Body of pancreas (tissue), 4 donors: ENCODE measurements at regions not wholly inside any gene's neighbourhood (a gene's known extent, or its start where the extent isn't known, plus 50 kb on each side); places are given as distances from the start of the nearest gene placed in this dataset.
A peak's percentile ranks its signal among the peaks of the same experiment; 100 is the strongest.

Experiments used
- ATAC-seq: fragments of 150-250 bp; one replicate; pipeline ENCODE4 v1.9.1; 2016
- DNase-seq, 4 donors: peaks; one replicate each; pipeline ENCODE4 v3.0.0-alpha.2; 2019
- H3K27ac ChIP-seq, 4 donors: fragments of 200-600 bp; sonication (generic); 1 replicate in 3 of 4; 2 replicates in 1 of 4; pipeline versions ENCODE4 v1.5.1 to v1.6.1; 2016 to 2019; ENCODE audit warnings: mild to moderate bottlenecking in 1 of 4, mixed read lengths in 1 of 4, moderate library complexity in 1 of 4
- H3K27me3 ChIP-seq, 2 donors: fragments of 200-600 bp; sonication (generic); one replicate each; pipeline ENCODE4 v1.6.0; 2016; ENCODE audit warnings: mild to moderate bottlenecking in 1 of 2
- H3K36me3 ChIP-seq, 2 donors: fragments of 200-600 bp; sonication (generic); replicated peaks in 1 of 2; 2 replicates each; pipeline ENCODE4 v1.5.1; 2016; ENCODE audit warnings: low read depth in 2 of 2; ENCODE audit not compliant: insufficient read depth in 1 of 2
- H3K4me1 ChIP-seq: fragments of 200-600 bp; sonication (generic); one replicate; pipeline ENCODE4 v1.6.0; 2016
- H3K4me3 ChIP-seq, 2 donors: fragments of 200-600 bp; sonication (generic); 1 replicate in 1 of 2; 2 replicates in 1 of 2; pipeline ENCODE4 v1.5.1; 2016 to 2019
- H3K9me3 ChIP-seq, 3 donors: fragments of 200-600 bp; sonication (generic); 1 replicate in 2 of 3; 2 replicates in 1 of 3; pipeline ENCODE4 v1.5.1; 2016
- CTCF ChIP-seq, 7 experiments: fragments of 450-650 bp in 4 of 7; fragments of 200-600 bp in 3 of 7; sonication (generic) in 3 of 7; IDR thresholded peaks; one replicate each; pipeline ENCODE4 v1.5.1; 2016 to 2019; ENCODE audit warnings: antibody characterized with exemption in 7 of 7
- POLR2A ChIP-seq, 3 donors: fragments of 450-650 bp; IDR thresholded peaks; one replicate each; pipeline ENCODE4 v1.6.1; 2016; ENCODE audit warnings: antibody characterized with exemption in 3 of 3, mild to moderate bottlenecking in 2 of 3
- WGBS, 2 donors: methylation state at CpG; one replicate each; pipeline ENCODE4 v1.1.5; 2017; 5-methylcytosine and 5-hydroxymethylcytosine counted together
- intact Hi-C: fragments of 100-400 bp; cut with DNase I; formaldehyde crosslinking; loops from one replicate; pipeline ENCODE4 v1.15.1; 2023

- TF ChIP-seq CTCF (IDR thresholded peaks at IDR 0.05) (no peak), POLR2A (IDR thresholded peaks at IDR 0.05) (no peak)
- intact Hi-C loops = no loop called here
- no peaks in the 10 kb centered on the region for H3K4me1 ChIP-seq
- no peaks in the 10 kb centered on the region for H3K27me3 ChIP-seq
- H3K4me3 ChIP-seq = no peak overlapping the region
- H3K27ac ChIP-seq = no peak overlapping the region
- no peaks in the 10 kb centered on the region for H3K36me3 ChIP-seq
- no peaks in the 10 kb centered on the region for H3K9me3 ChIP-seq
- DNase-seq (no peak), ATAC-seq (no peak)
- WGBS, 2 donors = 47 to 67% methylated on average over 4 of the region's 4 CpGs
Measured at GRCh38 chr16:54822892-54823291, 107.8 kb upstream of the IRX5 start.

DNA sequence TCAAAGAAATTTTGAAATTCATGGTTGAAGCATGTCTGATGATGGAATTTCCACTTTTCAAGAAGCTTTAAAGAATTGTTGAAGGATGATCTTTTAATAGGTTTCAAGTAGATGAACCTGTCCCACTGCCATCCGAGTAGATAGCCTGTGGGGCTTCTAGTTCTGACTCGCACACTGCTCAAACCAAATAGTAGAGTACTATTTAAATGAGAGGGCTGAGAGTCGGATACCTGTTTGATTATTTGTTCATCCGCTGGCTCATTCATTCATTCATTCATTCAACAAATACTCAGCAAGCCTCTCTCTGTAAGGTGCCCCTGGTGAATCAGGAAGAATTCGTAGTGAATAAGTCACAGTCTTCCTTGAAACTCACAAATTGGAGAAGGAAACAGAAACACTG lies 108.2 kb upstream of the IRX5 start:
- H3K4me1 ChIP-seq = no peaks in the 10 kb centered on the region
- TF ChIP-seq POLR2A (IDR thresholded peaks at IDR 0.05) (no peak), CTCF (IDR thresholded peaks at IDR 0.05) (no peak)
- no peak overlapping the region for H3K27ac ChIP-seq
- ATAC-seq (no peak), DNase-seq (no peak)
- no peaks in the 10 kb centered on the region for H3K9me3 ChIP-seq
- intact Hi-C loops = no loop called here
- H3K27me3 ChIP-seq = no peaks in the 10 kb centered on the region
- WGBS, 2 donors = 61 to 64% methylated on average over 5 of the region's 5 CpGs
- no peaks in the 10 kb centered on the region for H3K36me3 ChIP-seq
- H3K4me3 ChIP-seq = no peak overlapping the region

- H3K9me3 ChIP-seq = no peaks in the 10 kb centered on the region
- WGBS, 2 donors = 58% methylated on average over 2 of the region's 2 CpGs
- intact Hi-C loops = no loop called here
- no peaks in the 10 kb centered on the region for H3K27me3 ChIP-seq
- H3K4me3 ChIP-seq = no peak overlapping the region
- TF ChIP-seq CTCF (IDR thresholded peaks at IDR 0.05) (no peak), POLR2A (IDR thresholded peaks at IDR 0.05) (no peak)
- DNase-seq = no peak
- H3K27ac ChIP-seq = no peak overlapping the region
- ATAC-seq = no peak
- no peaks in the 10 kb centered on the region for H3K4me1 ChIP-seq
- H3K36me3 ChIP-seq = no peaks in the 10 kb centered on the region
Measured at GRCh38 chr16:54821731-54822130, 108.9 kb upstream of the IRX5 start.

- Histone ChIP-seq H3K4me1 (no peaks in the 10 kb centered on the region), H3K27ac (no peak overlapping the region), H3K4me3 (no peak overlapping the region), H3K36me3 (no peaks in the 10 kb centered on the region), H3K27me3 (no peaks in the 10 kb centered on the region), H3K9me3 (no peaks in the 10 kb centered on the region)
- intact Hi-C loops = no loop called here
- ATAC-seq = no peak
- TF ChIP-seq CTCF (IDR thresholded peaks at IDR 0.05) (no peak), POLR2A (IDR thresholded peaks at IDR 0.05) (no peak)
- DNase-seq = no peak
- 48 to 57% methylated on average over 17 of the region's 17 CpGs for WGBS, 2 donors
Measured at GRCh38 chr16:54817940-54818574, 112.6 kb upstream of the IRX5 start.

- WGBS, 2 donors = 46 to 56% methylated on average over 10 of the region's 10 CpGs
- Histone ChIP-seq H3K4me1 (no peaks in the 10 kb centered on the region), H3K27ac (no peak overlapping the region), H3K4me3 (no peak overlapping the region), H3K27me3 (no peaks in the 10 kb centered on the region), H3K36me3 (no peaks in the 10 kb centered on the region), H3K9me3 (no peaks in the 10 kb centered on the region)
- intact Hi-C loops = no loop called here
- ATAC-seq (no peak), DNase-seq (no peak)
- TF ChIP-seq POLR2A (IDR thresholded peaks at IDR 0.05) = no peak
- TF ChIP-seq CTCF (IDR thresholded peaks at IDR 0.05) = peak in 2 of 7 experiments; percentile 6 to 17
Measured at GRCh38 chr16:54817432-54817831, 113.2 kb upstream of the IRX5 start.
